CD8-positive, alpha-beta memory T cell (primary cell): ENCODE measurements at regions not wholly inside any gene's neighbourhood (a gene's known extent, or its start where the extent isn't known, plus 50 kb on each side); places are given as distances from the start of the nearest gene placed in this dataset.

Source experiments
- CTCF ChIA-PET: fragments of 350-600 bp; sonication (Branson Sonifier 250); formaldehyde crosslinking; loops from one replicate; lab custom pipeline; 2021; ENCODE audit warnings: antibody characterized with exemption; lab: Charles Lee
- POLR2A ChIA-PET: fragments of 350-600 bp; sonication (Branson Sonifier 250); formaldehyde crosslinking; loops from one replicate; lab custom pipeline; 2021; ENCODE audit warnings: antibody characterized with exemption; lab: Charles Lee
- DNase-seq, 5 donors: peaks; one replicate each; pipeline versions ENCODE4 v3.0.0 to v3.0.0-alpha.2; 2020 to 2022; ENCODE audit warnings: mixed read lengths in 1 of 5
- H3K27ac ChIP-seq: one replicate; pipeline ENCODE4 v1.7.0; 2013; ENCODE audit warnings: low read depth, mild to moderate bottlenecking, low read length, moderate library complexity
- H3K27me3 ChIP-seq: 2 replicates; pipeline ENCODE4 v1.7.0; 2013; ENCODE audit warnings: low read length, mild to moderate bottlenecking; ENCODE audit not compliant: insufficient read depth, poor library complexity, severe bottlenecking
- H3K36me3 ChIP-seq: 2 replicates; pipeline ENCODE4 v1.7.0; 2013; ENCODE audit warnings: mild to moderate bottlenecking, low read length, moderate library complexity; ENCODE audit not compliant: insufficient read depth
- H3K4me1 ChIP-seq: 2 replicates; pipeline ENCODE4 v1.7.0; 2013; ENCODE audit warnings: mild to moderate bottlenecking, low read length, moderate library complexity; ENCODE audit not compliant: insufficient read depth
- H3K4me3 ChIP-seq: 2 replicates; pipeline ENCODE4 v1.7.0; 2013; ENCODE audit warnings: mild to moderate bottlenecking, low read length
- H3K9me3 ChIP-seq: 2 replicates; pipeline ENCODE4 v1.7.0; 2013; ENCODE audit warnings: mild to moderate bottlenecking, low read length
- H3K27ac Mint-ChIP-seq, 8 donors: one replicate each; pipeline ENCODE4 v1.8.0; 2020 to 2021; ENCODE audit warnings: mixed read lengths in 8 of 8, mild to moderate bottlenecking in 6 of 8, inconsistent platforms in 3 of 8, moderate library complexity in 3 of 8
- H3K27me3 Mint-ChIP-seq, 2 donors: one replicate each; pipeline ENCODE4 v1.8.0; 2020 to 2021; ENCODE audit warnings: mixed read lengths in 2 of 2, mild to moderate bottlenecking in 1 of 2, moderate library complexity in 1 of 2
- H3K36me3 Mint-ChIP-seq, 3 donors: one replicate each; pipeline ENCODE4 v1.8.0; 2020 to 2021; ENCODE audit warnings: mixed read lengths in 3 of 3, inconsistent platforms in 1 of 3, mild to moderate bottlenecking in 1 of 3
- H3K4me1 Mint-ChIP-seq, 3 donors: one replicate each; pipeline ENCODE4 v1.8.0; 2020 to 2021; ENCODE audit warnings: mixed read lengths in 3 of 3, inconsistent platforms in 1 of 3, mild to moderate bottlenecking in 1 of 3
- H3K4me3 Mint-ChIP-seq, 7 donors: one replicate each; pipeline ENCODE4 v1.8.0; 2020 to 2021; ENCODE audit warnings: mixed read lengths in 7 of 7, mild to moderate bottlenecking in 6 of 7, moderate library complexity in 4 of 7, inconsistent platforms in 2 of 7
- H3K9me3 Mint-ChIP-seq, 5 donors: one replicate each; pipeline ENCODE4 v1.8.0; 2020 to 2022; ENCODE audit warnings: mixed read lengths in 5 of 5, mild to moderate bottlenecking in 3 of 5, moderate library complexity in 2 of 5, inconsistent platforms in 1 of 5

DNA sequence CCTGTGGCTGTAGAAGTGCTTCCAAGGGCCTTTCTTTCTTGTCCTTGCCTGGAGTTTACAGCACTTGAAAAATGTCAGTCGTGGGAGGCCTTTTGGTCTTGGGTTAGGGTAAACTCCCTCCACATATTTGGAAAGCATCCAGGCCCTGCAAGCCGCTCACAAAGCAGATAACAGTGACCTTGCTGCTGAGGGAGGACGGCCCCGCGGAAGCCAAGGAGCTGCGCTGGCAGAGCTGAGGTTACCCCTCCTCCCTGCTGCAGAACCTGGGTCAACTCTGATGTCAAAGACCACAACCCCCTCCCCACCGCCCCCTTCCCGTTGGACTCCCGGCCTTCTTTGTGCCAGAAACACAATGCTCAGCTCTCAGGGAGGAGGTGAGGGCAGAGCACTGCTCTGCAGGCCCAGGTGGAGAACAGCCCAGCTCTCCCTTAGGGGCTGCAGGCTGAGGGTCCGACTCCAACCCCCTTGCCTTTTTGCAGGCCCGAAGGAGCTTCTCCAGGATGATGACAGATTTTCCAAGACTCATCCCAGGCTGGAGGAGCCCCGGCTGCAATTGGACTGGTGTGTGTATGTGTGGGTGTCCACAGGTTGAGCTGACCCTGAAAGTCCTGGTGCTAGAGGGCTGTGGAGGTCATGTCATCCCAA lies 957.6 kb upstream of the ZNF722 start:
- no peak overlapping the region for H3K27ac ChIP-seq
- H3K4me3 ChIP-seq: no peak overlapping the region
- no peak overlapping the region for H3K27ac Mint-ChIP-seq
- H3K36me3 ChIP-seq: no peaks in the 10 kb centered on the region
- no peaks in the 10 kb centered on the region for H3K27me3 Mint-ChIP-seq
- H3K27me3 ChIP-seq: no peaks in the 10 kb centered on the region
- H3K4me1 ChIP-seq: no peaks in the 10 kb centered on the region
- no peaks in the 10 kb centered on the region for H3K4me1 Mint-ChIP-seq
- no peaks in the 10 kb centered on the region for H3K9me3 ChIP-seq
- H3K9me3 Mint-ChIP-seq: peaks cover 18 to 54% (median 25%) of the 10 kb centered on the region in 5 donors
- H3K36me3 Mint-ChIP-seq: no peaks in the 10 kb centered on the region
- DNase-seq: no peak
- ChIA-PET CTCF (no interaction called here), POLR2A (no interaction called here)
- H3K4me3 Mint-ChIP-seq: no peak overlapping the region

DNA sequence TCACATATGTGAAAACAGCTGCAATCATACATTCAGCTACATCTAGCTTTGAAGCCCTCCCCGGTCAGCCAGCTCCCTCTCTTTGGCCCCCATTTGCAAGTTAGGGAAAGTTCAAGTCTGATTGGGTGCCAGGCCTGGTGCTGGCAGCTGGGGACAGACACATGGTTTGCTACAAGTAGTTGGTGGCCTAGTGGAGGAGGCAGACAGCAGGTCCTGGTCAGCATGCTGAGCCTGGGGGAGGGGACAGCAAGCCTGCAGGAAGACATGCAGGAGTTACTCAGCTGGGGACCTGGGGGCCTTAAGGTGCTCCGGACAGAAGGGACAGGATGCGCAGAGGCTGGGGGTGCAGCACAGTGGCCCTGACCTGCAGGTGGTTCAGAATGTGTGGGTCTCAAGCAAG lies 956.9 kb upstream of the ZNF722 start:
- Histone ChIP-seq H3K4me3 (no peak overlapping the region), H3K36me3 (no peaks in the 10 kb centered on the region)

DNA sequence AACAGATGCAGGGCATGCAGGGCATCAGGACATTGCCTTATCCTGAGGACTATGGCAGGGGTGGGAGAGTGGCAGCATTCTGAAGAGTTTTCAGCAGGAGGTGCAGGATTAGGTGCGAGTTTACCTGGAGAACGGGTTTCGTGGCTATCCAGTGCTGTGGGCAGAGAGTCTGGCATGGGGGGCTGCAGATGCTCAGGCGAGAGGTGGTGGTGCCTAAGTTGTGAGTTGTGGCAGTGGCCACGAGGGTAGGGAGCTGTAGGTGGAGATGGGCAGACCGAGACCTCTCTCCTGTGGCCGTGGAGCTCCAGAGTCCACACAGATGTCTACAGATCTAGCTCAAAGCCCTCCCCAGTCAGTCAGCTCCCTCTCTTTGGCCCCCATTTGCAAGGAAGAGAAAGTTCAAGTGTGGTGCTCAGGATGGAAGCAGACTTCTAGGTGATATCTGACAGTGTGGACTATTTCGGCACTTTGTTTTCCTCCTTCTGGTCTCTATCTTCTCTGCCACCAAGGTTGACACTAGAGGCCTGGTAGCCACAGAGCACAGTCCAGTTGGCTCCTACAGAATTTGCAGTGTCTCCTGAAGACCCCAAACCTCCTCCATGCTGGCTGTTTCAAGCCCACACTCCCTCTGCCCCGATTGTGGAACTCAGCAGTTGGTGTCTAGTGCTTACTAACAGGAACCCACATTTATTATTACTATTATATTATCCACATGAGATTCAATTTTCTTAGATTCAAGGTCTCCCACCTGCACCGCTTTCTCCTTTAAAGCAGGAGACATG lies 955.7 kb upstream of the ZNF722 start:
- no peaks in the 10 kb centered on the region for H3K27me3 ChIP-seq
- H3K4me3 ChIP-seq: no peak overlapping the region
- Mint-ChIP-seq H3K36me3 (no peaks in the 10 kb centered on the region), H3K27me3 (no peaks in the 10 kb centered on the region), H3K4me3 (no peak overlapping the region), H3K4me1 (no peaks in the 10 kb centered on the region), H3K9me3 (peaks cover 18 to 49% (median 23%) of the 10 kb centered on the region in 5 donors), H3K27ac (no peak overlapping the region)
- H3K36me3 ChIP-seq: no peaks in the 10 kb centered on the region
- H3K4me1 ChIP-seq: no peaks in the 10 kb centered on the region
- no peak for DNase-seq
- no peaks in the 10 kb centered on the region for H3K9me3 ChIP-seq
- no peak overlapping the region for H3K27ac ChIP-seq
- ChIA-PET CTCF (interaction anchor here (1.1 kb wide), 1 partner anchor 27 kb away, joined by 3 read pairs; no protein-coding TSS in a partner anchor), POLR2A (no interaction called here)

More for the DNA sequence above, 956.9 kb upstream of the ZNF722 start:
- H3K27ac Mint-ChIP-seq: no peak overlapping the region
- Histone ChIP-seq H3K27me3 (no peaks in the 10 kb centered on the region), H3K27ac (no peak overlapping the region), H3K9me3 (no peaks in the 10 kb centered on the region), H3K4me1 (no peaks in the 10 kb centered on the region)
- H3K36me3 Mint-ChIP-seq: no peaks in the 10 kb centered on the region
- H3K9me3 Mint-ChIP-seq: peaks cover 18 to 54% (median 25%) of the 10 kb centered on the region in 5 donors
- no peak overlapping the region for H3K4me3 Mint-ChIP-seq
- no peak for DNase-seq
- H3K4me1 Mint-ChIP-seq: no peaks in the 10 kb centered on the region
- CTCF ChIA-PET: no interaction called here
- POLR2A ChIA-PET: no interaction called here
- no peaks in the 10 kb centered on the region for H3K27me3 Mint-ChIP-seq

DNA sequence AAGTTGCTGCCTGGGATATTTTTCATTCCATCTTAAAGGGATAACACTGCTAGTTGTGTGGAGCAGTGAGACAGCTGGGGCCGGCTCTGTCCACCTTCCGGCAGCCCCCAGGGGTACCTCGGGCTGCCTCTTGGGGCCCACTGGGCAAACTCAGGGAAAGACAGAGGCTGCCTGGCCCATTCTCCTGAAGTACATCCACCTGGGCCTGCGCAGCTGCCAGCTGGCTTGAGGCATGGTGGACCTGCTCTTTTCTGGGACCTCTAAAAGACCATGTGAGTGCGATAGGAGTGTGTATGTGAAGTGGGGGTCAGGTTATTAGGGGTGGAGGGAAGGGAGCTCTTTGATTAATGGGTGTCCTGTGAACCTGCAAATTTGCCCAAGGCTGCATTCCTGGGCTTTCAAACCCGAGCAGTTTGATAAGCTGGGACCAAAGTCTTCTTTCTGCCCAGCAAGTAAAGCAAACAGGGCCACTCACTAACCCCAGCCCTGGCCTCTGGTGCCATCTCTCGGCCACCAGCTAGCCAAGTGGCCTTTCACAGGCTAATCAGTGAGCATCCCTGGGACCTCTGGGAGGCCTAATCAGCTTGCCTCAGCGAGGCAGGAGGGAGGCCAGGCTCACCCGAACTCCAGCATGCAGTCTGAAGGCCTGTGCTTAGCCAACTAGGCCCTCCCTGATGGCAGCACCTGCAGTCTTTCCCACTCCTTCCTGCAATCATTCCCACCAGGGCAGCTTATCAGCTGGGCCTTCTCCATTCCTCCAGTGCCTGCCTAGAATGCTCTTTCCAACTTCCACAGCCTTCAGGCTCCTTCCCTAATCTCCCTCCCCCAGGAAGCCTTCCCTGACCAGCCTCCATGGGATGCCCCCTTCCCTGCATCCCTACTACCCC lies 954.7 kb upstream of the ZNF722 start:
- H3K9me3 Mint-ChIP-seq: peaks cover 15 to 51% (median 22%) of the 10 kb centered on the region in 5 donors
- Histone ChIP-seq H3K4me1 (no peaks in the 10 kb centered on the region), H3K27me3 (no peaks in the 10 kb centered on the region), H3K36me3 (no peaks in the 10 kb centered on the region), H3K4me3 (no peak overlapping the region), H3K9me3 (no peaks in the 10 kb centered on the region), H3K27ac (no peak overlapping the region)
- no peak overlapping the region for H3K27ac Mint-ChIP-seq
- CTCF ChIA-PET: interaction anchor here (1.1 kb wide), 1 partner anchor 28 kb away, joined by 3 read pairs; no protein-coding TSS in a partner anchor
- DNase-seq: no peak
- no peaks in the 10 kb centered on the region for H3K4me1 Mint-ChIP-seq
- H3K27me3 Mint-ChIP-seq: no peaks in the 10 kb centered on the region
- POLR2A ChIA-PET: no interaction called here
- no peak overlapping the region for H3K4me3 Mint-ChIP-seq
- peaks cover 0 to 1% (median 0%) of the 10 kb centered on the region in 3 donors for H3K36me3 Mint-ChIP-seq

DNA sequence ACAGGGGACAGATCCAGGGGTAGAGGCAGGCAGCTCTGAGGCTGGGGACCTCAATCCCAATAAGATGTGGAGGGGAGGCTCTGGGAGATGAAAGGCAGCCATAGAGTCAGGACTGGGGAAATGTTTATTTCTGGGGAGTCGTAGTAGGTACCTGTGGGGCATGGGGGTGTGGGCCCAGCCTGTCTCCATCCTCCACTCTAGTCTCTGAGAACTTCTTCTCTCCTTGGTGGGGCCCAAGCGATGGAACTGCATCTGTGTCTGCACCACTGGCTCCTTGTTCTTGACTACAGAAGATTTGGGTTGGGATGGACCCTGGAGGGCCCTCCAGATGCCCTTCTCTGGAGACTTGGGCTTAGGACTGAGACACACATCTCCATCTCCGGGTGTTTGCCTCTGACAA lies 953.9 kb upstream of the ZNF722 start:
- H3K4me1 Mint-ChIP-seq: no peaks in the 10 kb centered on the region
- no peak overlapping the region for H3K4me3 Mint-ChIP-seq
- H3K27me3 ChIP-seq: no peaks in the 10 kb centered on the region
- H3K36me3 ChIP-seq: no peaks in the 10 kb centered on the region
- no peaks in the 10 kb centered on the region for H3K4me1 ChIP-seq
- ChIA-PET CTCF (no interaction called here), POLR2A (no interaction called here)
- H3K9me3 ChIP-seq: no peaks in the 10 kb centered on the region
- no peak overlapping the region for H3K4me3 ChIP-seq
- H3K27me3 Mint-ChIP-seq: no peaks in the 10 kb centered on the region
- DNase-seq: no peak
- peaks cover 0 to 1% (median 0%) of the 10 kb centered on the region in 3 donors for H3K36me3 Mint-ChIP-seq
- no peak overlapping the region for H3K27ac ChIP-seq
- H3K27ac Mint-ChIP-seq: no peak overlapping the region
- peaks cover 12 to 47% (median 17%) of the 10 kb centered on the region in 5 donors for H3K9me3 Mint-ChIP-seq

DNA sequence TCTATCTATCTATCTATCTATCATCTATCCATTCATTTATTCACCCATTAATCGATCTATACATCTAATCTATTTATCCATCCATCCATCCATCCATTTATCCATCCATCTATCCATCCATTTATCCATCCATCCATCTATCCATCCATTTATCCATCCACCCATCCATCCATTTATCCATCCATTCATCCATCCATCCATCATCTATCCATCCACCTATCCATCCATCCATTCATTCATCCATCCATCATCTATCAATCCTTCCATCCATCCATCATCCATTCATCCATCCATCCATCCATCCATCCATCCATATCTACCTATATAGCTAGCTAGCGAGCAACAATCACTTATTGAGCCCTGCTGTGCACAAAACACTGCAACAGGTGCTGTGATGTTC lies 953.1 kb upstream of the ZNF722 start:
- no peaks in the 10 kb centered on the region for H3K27me3 ChIP-seq
- DNase-seq: no peak
- Mint-ChIP-seq H3K27me3 (no peaks in the 10 kb centered on the region), H3K4me1 (no peaks in the 10 kb centered on the region), H3K27ac (no peak overlapping the region), H3K36me3 (peaks cover 0 to 1% (median 0%) of the 10 kb centered on the region in 3 donors), H3K4me3 (no peak overlapping the region), H3K9me3 (peaks cover 14 to 46% (median 17%) of the 10 kb centered on the region in 5 donors)
- H3K4me3 ChIP-seq: no peak overlapping the region
- no peak overlapping the region for H3K27ac ChIP-seq
- CTCF ChIA-PET: no interaction called here
- H3K4me1 ChIP-seq: no peaks in the 10 kb centered on the region
- H3K9me3 ChIP-seq: no peaks in the 10 kb centered on the region
- no peaks in the 10 kb centered on the region for H3K36me3 ChIP-seq
- POLR2A ChIA-PET: no interaction called here

DNA sequence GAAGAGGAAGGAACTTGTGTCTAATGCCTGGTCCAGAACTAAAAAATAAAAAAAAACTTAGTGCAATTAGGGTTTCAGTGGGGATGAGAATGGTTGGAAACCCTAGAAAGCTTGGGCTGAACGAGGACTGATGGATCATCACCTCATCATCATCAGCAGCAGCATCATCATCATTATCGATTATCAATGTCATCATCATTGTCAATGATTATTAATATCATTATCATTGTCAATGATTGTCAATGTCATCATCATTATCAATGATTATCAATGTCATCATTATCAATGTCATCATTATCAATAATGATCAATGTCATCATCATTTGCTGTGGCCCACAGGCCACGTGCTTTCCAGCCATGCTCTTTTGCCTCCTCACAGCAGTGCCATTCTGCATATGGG lies 952.0 kb upstream of the ZNF722 start:
- ChIA-PET CTCF (no interaction called here), POLR2A (no interaction called here)
- Histone ChIP-seq H3K27me3 (no peaks in the 10 kb centered on the region), H3K36me3 (no peaks in the 10 kb centered on the region), H3K4me1 (no peaks in the 10 kb centered on the region), H3K4me3 (no peak overlapping the region), H3K9me3 (no peaks in the 10 kb centered on the region), H3K27ac (no peak overlapping the region)
- H3K4me1 Mint-ChIP-seq: no peaks in the 10 kb centered on the region
- H3K27me3 Mint-ChIP-seq: no peaks in the 10 kb centered on the region
- no peak overlapping the region for H3K4me3 Mint-ChIP-seq
- no peak for DNase-seq
- peaks cover 13 to 46% (median 18%) of the 10 kb centered on the region in 5 donors for H3K9me3 Mint-ChIP-seq
- H3K27ac Mint-ChIP-seq: no peak overlapping the region
- H3K36me3 Mint-ChIP-seq: peaks cover 0 to 1% (median 0%) of the 10 kb centered on the region in 3 donors
